ENCODE measurements at regions not wholly inside any gene's neighbourhood (a gene's known extent, or its start where the extent isn't known, plus 50 kb on each side); places are given as distances from the start of the nearest gene placed in this dataset.

DNA sequence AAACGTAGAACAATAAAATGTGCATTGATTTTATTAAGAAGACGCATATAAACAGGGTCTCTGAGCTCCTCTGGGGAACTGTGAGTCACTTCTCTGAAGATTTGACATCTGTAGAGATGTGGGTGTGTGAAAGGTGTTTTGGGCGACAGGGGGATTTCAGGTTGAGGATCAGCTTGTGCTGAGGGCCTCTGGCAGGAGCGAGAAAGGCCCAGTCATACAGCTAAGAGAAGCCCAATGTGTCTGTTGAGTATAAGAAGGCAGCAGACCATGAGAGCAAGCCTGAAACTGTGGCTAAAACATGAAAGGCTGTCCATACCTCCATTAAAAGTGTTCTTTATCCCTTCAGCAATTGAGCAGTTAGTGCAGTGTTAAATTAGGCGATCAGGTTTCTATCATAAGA lies 406.5 kb upstream of the MON1B start:
- TF ChIP-seq JUNB (IDR thresholded peaks at IDR 0.05) (no peak), POLR2A (IDR thresholded peaks at IDR 0.05; ENCODE audit: low read length) (no peak)
- TF ChIP-seq, protein P1, sequence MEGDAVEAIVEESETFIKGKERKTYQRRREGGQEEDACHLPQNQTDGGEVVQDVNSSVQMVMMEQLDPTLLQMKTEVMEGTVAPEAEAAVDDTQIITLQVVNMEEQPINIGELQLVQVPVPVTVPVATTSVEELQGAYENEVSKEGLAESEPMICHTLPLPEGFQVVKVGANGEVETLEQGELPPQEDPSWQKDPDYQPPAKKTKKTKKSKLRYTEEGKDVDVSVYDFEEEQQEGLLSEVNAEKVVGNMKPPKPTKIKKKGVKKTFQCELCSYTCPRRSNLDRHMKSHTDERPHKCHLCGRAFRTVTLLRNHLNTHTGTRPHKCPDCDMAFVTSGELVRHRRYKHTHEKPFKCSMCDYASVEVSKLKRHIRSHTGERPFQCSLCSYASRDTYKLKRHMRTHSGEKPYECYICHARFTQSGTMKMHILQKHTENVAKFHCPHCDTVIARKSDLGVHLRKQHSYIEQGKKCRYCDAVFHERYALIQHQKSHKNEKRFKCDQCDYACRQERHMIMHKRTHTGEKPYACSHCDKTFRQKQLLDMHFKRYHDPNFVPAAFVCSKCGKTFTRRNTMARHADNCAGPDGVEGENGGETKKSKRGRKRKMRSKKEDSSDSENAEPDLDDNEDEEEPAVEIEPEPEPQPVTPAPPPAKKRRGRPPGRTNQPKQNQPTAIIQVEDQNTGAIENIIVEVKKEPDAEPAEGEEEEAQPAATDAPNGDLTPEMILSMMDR (IDR thresholded peaks at IDR 0.05), result no peak

Data from A549 (cell line).